Epithelial cell of esophagus (primary cell): ENCODE measurements at regions not wholly inside any gene's neighbourhood (a gene's known extent, or its start where the extent isn't known, plus 50 kb on each side); places are given as distances from the start of the nearest gene placed in this dataset.

ENCODE experiments used
- DNase-seq: peaks from one replicate; pipeline ENCODE4 v3.0.0; 2010; ENCODE audit warnings: low read depth
- H3K4me3 ChIP-seq: 2 replicates; pipeline ENCODE4 v1.5.1; 2011; ENCODE audit warnings: mild to moderate bottlenecking, low read length, control low read depth
- TF ChIP-seq, protein P1 (sequence below): IDR thresholded peaks from 2 replicates; pipeline ENCODE4 v1.5.1; 2011; ENCODE audit warnings: low read depth, mild to moderate bottlenecking, low read length, control low read depth, inconsistent platforms; ENCODE audit not compliant: insufficient read depth; ENCODE audit errors: missing control alignments

DNA sequence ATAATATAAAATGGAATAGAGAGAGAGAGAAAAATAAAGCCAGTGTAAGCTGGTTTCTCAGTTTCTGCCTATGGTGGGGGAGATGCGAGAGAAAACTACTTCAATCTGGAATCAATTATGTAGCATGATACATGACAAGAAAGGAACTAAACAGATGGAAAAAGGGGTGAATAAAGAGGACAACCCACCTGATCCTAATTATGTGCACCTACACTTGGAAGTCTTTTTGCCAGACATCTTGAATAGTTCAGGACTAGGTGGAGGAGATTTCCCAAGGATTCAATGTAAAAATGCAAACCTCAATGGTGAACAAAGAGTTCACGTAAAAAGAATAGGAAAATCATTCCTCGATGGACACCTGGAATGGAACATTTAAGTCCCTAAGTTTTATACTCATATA lies 524.4 kb upstream of the RGMA start:
- DNase-seq: no peak
- no peak overlapping the region for H3K4me3 ChIP-seq
- TF ChIP-seq, protein P1, sequence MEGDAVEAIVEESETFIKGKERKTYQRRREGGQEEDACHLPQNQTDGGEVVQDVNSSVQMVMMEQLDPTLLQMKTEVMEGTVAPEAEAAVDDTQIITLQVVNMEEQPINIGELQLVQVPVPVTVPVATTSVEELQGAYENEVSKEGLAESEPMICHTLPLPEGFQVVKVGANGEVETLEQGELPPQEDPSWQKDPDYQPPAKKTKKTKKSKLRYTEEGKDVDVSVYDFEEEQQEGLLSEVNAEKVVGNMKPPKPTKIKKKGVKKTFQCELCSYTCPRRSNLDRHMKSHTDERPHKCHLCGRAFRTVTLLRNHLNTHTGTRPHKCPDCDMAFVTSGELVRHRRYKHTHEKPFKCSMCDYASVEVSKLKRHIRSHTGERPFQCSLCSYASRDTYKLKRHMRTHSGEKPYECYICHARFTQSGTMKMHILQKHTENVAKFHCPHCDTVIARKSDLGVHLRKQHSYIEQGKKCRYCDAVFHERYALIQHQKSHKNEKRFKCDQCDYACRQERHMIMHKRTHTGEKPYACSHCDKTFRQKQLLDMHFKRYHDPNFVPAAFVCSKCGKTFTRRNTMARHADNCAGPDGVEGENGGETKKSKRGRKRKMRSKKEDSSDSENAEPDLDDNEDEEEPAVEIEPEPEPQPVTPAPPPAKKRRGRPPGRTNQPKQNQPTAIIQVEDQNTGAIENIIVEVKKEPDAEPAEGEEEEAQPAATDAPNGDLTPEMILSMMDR: no peak

DNA sequence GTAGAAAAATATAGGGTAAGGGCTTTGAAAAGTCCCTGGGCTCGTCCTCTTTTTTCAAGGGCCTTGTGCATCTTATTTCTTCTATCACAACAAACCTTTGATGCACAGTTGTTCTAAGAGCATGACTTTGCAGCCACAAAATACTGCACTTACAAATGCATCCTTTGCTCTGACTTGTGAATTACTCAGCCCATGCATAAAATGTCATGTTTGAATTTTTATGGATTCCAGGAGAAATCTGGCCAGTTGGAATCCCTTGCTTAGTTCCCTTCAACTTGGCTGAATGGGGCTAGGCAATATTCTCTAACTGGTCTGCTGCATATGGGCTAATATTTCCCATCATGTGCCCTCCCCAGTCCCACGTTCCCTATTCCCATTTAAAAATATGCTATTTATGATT lies 523.9 kb upstream of the RGMA start:
- no peak for DNase-seq
- TF ChIP-seq, protein P1: no peak
- H3K4me3 ChIP-seq: no peak overlapping the region

DNA sequence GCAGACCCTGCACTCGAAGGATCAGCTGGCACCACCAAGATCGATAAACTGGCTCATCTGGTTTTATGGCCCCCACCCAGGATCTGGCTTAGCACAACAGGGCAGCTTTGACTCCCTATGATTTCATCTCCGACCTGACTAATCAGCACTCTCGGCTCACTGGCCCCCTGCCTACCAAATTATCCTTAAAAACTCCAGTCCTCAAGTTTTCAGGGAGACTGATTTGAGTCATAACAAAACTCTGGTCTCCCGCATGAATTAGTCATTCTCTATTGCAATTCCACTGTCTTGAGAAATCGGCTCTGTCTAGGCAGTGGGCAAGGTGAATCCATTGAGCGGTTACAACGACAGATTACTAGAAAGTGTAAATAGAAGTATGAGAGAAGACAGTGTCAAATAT lies 521.9 kb upstream of the RGMA start:
- H3K4me3 ChIP-seq: no peak overlapping the region
- TF ChIP-seq, protein P1: no peak
- DNase-seq: peak; percentile 20

DNA sequence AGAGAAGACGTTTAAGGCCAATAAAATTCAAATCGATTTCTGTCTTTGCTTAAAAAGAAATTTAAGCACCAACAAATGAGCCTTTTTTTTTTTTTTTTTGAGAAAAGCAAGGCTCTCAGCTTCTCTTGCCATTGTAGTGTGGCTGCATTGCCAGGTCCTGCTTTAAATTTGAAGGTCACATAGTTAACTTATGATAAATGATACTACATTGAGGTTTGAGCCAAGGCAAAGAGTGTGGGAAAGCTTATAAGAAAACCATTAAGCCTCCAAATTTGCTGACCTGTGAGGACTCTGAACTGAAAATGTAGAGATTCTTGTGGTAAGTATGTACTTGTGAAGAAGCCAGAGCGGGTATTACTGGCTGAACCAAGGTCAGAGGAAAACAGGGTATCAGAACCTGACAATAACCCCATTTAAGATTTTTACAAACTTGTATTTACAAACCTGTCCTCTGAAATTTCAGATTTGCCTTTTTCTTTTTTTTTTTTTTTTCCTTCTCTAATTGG lies 519.7 kb upstream of the RGMA start:
- no peak overlapping the region for H3K4me3 ChIP-seq
- TF ChIP-seq, protein P1: no peak
- DNase-seq: no peak

DNA sequence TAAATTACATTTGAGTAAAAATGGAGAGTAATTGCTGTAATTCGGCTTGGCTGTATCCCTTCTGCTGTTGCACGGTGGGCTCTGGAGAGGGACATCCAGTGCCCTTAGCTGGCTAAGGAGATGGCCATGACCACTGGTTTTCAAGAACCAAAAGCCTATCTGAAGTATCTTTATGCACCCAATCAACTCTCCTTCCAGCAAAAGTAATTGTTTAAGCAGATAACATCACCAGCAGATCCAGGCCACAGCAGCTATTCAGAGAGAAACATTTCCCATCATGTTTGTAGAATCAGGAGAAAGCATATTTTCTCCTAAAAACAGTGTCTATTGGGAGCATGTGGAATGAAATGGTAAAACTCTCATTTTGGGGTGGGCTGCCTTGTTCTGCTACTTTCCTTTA lies 514.5 kb upstream of the RGMA start:
- no peak for DNase-seq
- TF ChIP-seq, protein P1: no peak
- no peak overlapping the region for H3K4me3 ChIP-seq

DNA sequence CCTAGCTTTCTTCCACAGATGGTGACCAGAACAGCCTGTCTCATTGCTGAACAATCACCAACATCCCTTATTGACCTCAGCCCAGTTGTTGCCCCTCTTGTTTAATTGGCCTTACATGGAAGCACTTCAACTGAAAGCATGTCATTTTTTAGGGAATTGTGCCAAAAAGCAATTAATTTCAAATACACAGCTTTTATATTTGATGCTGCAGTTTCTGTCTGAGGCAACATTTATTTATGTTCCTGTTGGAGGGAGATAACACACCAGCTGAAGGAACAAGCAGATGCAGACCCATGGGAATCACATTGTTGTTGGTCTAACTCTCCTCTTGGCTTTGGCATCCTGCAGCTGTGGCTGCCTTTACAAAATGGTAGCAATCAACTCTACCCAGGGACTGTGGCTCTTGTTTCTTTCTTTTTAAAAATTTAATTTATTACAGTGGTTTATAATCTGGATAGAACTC lies 498.1 kb upstream of the RGMA start:
- TF ChIP-seq, protein P1: no peak
- H3K4me3 ChIP-seq: no peak overlapping the region
- DNase-seq: no peak

DNA sequence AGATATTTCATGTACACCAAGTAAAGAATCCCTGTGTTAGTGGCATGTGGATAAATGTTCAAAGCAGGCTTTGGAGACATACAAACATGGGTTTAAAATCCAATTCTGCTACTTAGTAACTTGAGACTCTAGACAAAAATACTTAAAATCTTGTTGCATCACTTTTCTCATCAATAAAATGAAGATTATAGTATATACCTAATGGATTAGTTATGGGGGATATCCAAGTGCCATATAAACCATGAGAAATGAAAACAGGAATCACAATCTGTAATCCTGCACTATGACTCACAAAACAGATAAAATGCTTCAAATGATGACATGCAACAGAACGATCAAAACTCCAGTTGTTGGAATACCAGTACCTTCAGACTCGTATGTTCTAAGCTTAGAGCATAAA lies 496.0 kb upstream of the RGMA start:
- TF ChIP-seq, protein P1: no peak
- DNase-seq: no peak
- no peak overlapping the region for H3K4me3 ChIP-seq
